Lower lobe of right lung (tissue), 2 donors: ENCODE measurements at regions not wholly inside any gene's neighbourhood (a gene's known extent, or its start where the extent isn't known, plus 50 kb on each side); places are given as distances from the start of the nearest gene placed in this dataset.

Source experiments
- ATAC-seq, 2 donors: fragments of 200-7000 bp; cut with Tn5 transposase; one replicate each; pipeline ENCODE4 v1.9.1; 2020 to 2022; ENCODE audit warnings: mild to moderate bottlenecking in 2 of 2, moderate library complexity in 2 of 2
- DNase-seq: peaks from one replicate; pipeline ENCODE4 v3.0.0-alpha.2; 2020
- H3K27ac ChIP-seq: fragments of 200-600 bp; one replicate; pipeline ENCODE4 v1.8.0; 2022
- H3K27me3 ChIP-seq: fragments of 200-600 bp; one replicate; pipeline ENCODE4 v1.8.0; 2022; ENCODE audit warnings: low read depth
- H3K36me3 ChIP-seq: fragments of 200-600 bp; one replicate; pipeline ENCODE4 v1.8.0; 2022; ENCODE audit warnings: mild to moderate bottlenecking
- H3K4me1 ChIP-seq: fragments of 200-600 bp; one replicate; pipeline ENCODE4 v1.8.0; 2022
- H3K4me3 ChIP-seq: fragments of 200-600 bp; one replicate; pipeline ENCODE4 v1.8.0; 2022; ENCODE audit warnings: mild to moderate bottlenecking
- H3K9me3 ChIP-seq: fragments of 200-600 bp; one replicate; pipeline ENCODE4 v1.8.0; 2022
- intact Hi-C: fragments of 100-400 bp; cut with DNase I; formaldehyde crosslinking; loops from one replicate; pipeline ENCODE4 v1.11.0; 2022
- TF ChIP-seq, protein P1 (sequence below): fragments of 200-600 bp; IDR thresholded peaks from one replicate; pipeline ENCODE4 v1.8.0; 2022; ENCODE audit warnings: antibody characterized with exemption, mild to moderate bottlenecking
- donor health status: DM: no; HTN: yes; CAD: no; lungs with severe emphysema.

DNA sequence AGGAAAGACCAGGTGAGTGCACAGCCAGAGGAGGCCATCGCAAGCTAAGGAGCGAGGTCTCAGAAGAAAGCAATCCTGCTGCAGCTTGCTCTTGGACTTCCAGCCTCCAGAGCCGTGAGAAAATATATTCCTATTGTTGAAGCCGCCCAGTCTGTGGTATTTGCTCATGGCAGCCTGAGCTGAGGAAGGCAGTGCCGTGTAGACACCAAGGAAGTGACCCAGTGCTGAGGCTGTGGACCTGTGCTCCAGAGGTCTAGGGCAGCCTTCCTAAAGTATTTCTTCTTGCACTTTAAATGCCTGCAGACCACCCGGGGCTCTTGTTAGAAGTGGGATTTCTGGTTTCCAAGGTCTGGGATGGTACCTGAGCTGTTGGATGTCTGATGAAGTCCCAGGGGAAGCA is 158.5 kb upstream of the KL start:
- no peak overlapping the region for H3K27ac ChIP-seq
- ATAC-seq: no peak
- TF ChIP-seq, protein P1, sequence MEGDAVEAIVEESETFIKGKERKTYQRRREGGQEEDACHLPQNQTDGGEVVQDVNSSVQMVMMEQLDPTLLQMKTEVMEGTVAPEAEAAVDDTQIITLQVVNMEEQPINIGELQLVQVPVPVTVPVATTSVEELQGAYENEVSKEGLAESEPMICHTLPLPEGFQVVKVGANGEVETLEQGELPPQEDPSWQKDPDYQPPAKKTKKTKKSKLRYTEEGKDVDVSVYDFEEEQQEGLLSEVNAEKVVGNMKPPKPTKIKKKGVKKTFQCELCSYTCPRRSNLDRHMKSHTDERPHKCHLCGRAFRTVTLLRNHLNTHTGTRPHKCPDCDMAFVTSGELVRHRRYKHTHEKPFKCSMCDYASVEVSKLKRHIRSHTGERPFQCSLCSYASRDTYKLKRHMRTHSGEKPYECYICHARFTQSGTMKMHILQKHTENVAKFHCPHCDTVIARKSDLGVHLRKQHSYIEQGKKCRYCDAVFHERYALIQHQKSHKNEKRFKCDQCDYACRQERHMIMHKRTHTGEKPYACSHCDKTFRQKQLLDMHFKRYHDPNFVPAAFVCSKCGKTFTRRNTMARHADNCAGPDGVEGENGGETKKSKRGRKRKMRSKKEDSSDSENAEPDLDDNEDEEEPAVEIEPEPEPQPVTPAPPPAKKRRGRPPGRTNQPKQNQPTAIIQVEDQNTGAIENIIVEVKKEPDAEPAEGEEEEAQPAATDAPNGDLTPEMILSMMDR: no peak
- no peaks in the 10 kb centered on the region for H3K36me3 ChIP-seq
- no peak overlapping the region for H3K4me3 ChIP-seq
- intact Hi-C loops: no loop called here
- DNase-seq: no peak
- no peaks in the 10 kb centered on the region for H3K27me3 ChIP-seq
- no peaks in the 10 kb centered on the region for H3K4me1 ChIP-seq
- peaks cover 11% of the 10 kb centered on the region for H3K9me3 ChIP-seq

DNA sequence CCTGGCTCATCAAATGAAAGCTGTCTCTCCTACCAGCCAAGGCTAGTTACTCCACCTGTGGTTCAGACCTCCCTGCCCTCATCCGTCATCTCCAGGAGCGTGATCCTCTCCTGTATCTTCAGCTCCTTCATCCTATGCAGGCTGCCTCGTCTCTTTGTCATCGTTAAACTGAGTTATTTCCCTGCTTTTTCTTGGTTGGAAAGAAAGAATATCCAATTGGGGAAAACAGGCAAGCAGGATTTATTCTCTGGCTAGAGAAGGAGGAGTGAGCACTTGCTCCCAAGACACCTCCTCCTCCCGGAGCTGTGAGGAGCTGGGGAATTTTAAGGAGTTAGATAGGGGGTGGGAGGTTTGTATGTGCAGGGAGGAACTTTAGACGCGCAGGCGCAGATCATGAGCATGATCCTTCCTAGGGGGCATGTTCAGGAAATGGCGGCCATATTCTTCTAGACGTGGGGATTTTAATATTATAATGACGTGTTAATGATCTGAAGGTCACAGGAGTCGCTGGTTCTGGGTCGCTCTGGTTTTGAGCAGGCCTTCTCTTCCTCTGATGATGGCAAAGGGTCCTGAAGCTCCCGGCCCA is 156.4 kb upstream of the KL start:
- Histone ChIP-seq H3K36me3 (no peaks in the 10 kb centered on the region), H3K4me1 (no peaks in the 10 kb centered on the region), H3K4me3 (no peak overlapping the region), H3K9me3 (peaks cover 11% of the 10 kb centered on the region), H3K27me3 (no peaks in the 10 kb centered on the region), H3K27ac (no peak overlapping the region)
- DNase-seq (no peak), ATAC-seq (no peak)
- intact Hi-C loops: no loop called here
- TF ChIP-seq, protein P1: no peak

DNA sequence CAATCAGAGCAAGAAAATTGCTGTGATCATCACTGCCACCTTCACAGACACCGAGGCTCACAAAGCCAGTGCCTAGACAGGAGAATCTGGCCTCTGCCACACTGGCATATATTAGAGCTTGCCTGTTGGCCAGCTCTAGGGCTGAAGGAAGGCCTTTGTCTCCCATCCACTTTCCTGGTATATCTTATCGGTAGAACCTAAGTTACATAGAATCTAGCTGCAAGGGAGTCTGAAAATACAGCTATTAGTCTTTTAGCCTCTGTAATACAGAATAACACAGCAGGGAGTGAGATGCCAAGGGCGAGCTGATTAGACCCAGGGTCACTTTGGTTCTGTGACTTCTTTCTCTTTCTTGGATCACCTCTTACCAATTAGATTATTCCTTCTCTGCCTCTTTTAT is 154.9 kb upstream of the KL start:
- intact Hi-C loops: no loop called here
- DNase-seq: no peak
- ATAC-seq: no peak
- Histone ChIP-seq H3K27me3 (no peaks in the 10 kb centered on the region), H3K4me3 (no peak overlapping the region), H3K27ac (no peak overlapping the region), H3K4me1 (no peaks in the 10 kb centered on the region), H3K9me3 (peaks cover 11% of the 10 kb centered on the region), H3K36me3 (no peaks in the 10 kb centered on the region)
- TF ChIP-seq, protein P1: no peak

DNA sequence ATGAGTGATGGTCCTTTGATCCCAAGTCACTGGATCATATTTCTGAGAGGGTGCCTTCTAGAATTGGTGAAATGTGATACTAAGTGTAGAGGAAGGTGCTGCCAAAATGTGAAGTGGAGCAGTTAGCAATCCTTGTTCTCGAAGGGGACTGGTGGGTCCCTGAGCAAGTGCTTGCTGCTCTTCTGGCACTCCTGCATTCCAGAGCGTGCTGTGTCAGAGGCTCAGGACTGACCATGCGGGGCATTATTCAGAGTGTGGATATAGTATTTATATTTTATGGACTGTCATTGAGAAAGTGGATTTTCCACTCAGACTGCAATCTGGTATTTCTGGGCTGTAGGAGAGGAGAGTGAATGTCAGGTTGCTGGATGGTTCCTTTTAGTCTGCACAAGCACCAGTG is 152.6 kb upstream of the KL start:
- DNase-seq (no peak), ATAC-seq (peak in 1 of 2 donors; percentile 57)
- Histone ChIP-seq H3K27ac (no peak overlapping the region), H3K4me1 (no peaks in the 10 kb centered on the region), H3K4me3 (no peak overlapping the region), H3K36me3 (no peaks in the 10 kb centered on the region), H3K9me3 (peaks cover 11% of the 10 kb centered on the region), H3K27me3 (no peaks in the 10 kb centered on the region)
- intact Hi-C loops: no loop called here
- TF ChIP-seq, protein P1: no peak

DNA sequence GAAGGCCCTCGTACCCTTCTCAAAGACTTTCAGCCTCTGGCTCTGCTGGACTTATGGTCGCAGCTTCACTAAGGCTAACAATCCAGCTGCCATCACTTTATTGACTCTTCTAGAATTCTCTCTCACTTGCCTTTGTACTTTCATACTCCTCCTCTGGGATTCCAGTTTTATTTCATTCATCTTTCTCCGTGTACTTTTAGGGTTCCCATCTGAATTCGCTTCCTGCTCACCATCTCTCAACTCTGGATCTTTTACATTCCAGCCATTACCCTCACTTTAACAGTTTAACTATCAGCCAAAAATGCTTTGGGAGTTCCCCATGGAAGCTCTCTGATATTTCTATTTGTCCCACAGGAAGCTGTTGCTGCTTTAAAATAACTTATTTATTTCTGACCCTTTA is 149.3 kb upstream of the KL start:
- Histone ChIP-seq H3K4me1 (no peaks in the 10 kb centered on the region), H3K36me3 (no peaks in the 10 kb centered on the region), H3K4me3 (no peak overlapping the region), H3K27me3 (no peaks in the 10 kb centered on the region), H3K27ac (no peak overlapping the region), H3K9me3 (no peaks in the 10 kb centered on the region)
- TF ChIP-seq, protein P1: no peak
- ATAC-seq (no peak), DNase-seq (no peak)
- intact Hi-C loops: no loop called here

DNA sequence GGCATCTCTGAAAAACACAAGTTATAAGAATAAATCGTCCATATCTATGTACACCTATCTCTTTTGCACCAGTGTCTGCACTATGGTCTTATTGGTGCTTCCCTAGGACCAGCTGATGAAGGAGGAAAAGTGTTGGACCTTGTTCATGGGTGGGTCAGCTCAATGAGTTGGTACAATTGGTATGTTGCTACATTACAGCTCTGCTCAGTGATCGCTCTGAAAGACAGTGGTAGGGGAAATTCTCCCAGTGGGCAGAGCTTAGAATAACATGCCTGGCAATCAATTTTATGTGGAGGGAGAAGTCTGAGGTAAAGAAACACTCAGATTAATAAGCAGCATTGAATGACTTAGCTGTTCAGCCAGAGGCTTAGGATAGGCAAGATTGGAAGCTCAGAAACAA is 138.7 kb upstream of the KL start:
- TF ChIP-seq, protein P1: no peak
- ATAC-seq: no peak
- no peak for DNase-seq
- Histone ChIP-seq H3K4me1 (no peaks in the 10 kb centered on the region), H3K9me3 (no peaks in the 10 kb centered on the region), H3K27me3 (no peaks in the 10 kb centered on the region), H3K36me3 (no peaks in the 10 kb centered on the region), H3K27ac (no peak overlapping the region), H3K4me3 (no peak overlapping the region)
- intact Hi-C loops: no loop called here
